ENCODE measurements at regions not wholly inside any gene's neighbourhood (a gene's known extent, or its start where the extent isn't known, plus 50 kb on each side); places are given as distances from the start of the nearest gene placed in this dataset.

DNA sequence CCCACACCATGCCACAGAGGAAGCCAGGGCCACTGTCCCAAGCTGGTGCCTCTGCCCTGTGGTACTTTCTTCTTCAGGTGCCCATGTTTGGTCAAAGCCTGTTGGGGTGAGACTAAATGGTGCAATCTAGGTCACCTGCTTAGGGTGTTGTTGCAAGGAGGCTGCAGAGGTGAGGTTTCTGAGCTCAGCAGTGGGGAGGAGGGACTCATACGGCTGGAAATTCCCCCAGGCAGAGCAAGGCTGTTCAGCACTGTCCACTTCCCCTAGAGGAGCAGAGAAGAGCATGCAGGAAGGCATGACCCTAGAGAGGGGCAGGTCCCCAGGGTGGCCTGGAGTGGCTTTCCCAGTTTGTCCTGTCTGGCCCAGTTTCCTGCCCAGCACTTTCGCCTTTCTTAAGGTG is 211.0 kb downstream of the HAUS1 start:
- TF ChIP-seq, protein P1, sequence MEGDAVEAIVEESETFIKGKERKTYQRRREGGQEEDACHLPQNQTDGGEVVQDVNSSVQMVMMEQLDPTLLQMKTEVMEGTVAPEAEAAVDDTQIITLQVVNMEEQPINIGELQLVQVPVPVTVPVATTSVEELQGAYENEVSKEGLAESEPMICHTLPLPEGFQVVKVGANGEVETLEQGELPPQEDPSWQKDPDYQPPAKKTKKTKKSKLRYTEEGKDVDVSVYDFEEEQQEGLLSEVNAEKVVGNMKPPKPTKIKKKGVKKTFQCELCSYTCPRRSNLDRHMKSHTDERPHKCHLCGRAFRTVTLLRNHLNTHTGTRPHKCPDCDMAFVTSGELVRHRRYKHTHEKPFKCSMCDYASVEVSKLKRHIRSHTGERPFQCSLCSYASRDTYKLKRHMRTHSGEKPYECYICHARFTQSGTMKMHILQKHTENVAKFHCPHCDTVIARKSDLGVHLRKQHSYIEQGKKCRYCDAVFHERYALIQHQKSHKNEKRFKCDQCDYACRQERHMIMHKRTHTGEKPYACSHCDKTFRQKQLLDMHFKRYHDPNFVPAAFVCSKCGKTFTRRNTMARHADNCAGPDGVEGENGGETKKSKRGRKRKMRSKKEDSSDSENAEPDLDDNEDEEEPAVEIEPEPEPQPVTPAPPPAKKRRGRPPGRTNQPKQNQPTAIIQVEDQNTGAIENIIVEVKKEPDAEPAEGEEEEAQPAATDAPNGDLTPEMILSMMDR (IDR thresholded peaks at IDR 0.05 in 8 of 11, conservative IDR thresholded peaks at IDR 0.05 in 3 of 11): no peak
- TF ChIP-seq POLR2A (IDR thresholded peaks at IDR 0.05) (no peak), POLR2AphosphoS5 (IDR thresholded peaks at IDR 0.05) (no peak)

All from spleen (tissue), 7 donors.